GM23248 (cell line): ENCODE measurements at regions not wholly inside any gene's neighbourhood (a gene's known extent, or its start where the extent isn't known, plus 50 kb on each side); places are given as distances from the start of the nearest gene placed in this dataset.

Experiments
- DNase-seq: peaks from one replicate; pipeline ENCODE4 v3.0.0-alpha.2; 2015
- H2AFZ ChIP-seq: fragments of 200-600 bp; sonication (generic); 2 replicates; pipeline ENCODE4 v1.6.1; 2016; ENCODE audit warnings: antibody characterized with exemption
- H3F3A ChIP-seq: fragments of 200-600 bp; sonication (generic); 2 replicates; pipeline ENCODE4 v1.6.1; 2016; ENCODE audit warnings: mild to moderate bottlenecking, antibody characterized with exemption, mixed run types; ENCODE audit not compliant: insufficient read depth
- H3K27ac ChIP-seq: fragments of 200-600 bp; sonication (generic); 2 replicates; pipeline ENCODE4 v1.5.1; 2016; ENCODE audit warnings: mild to moderate bottlenecking
- H3K27me3 ChIP-seq: fragments of 200-600 bp; sonication (generic); replicated peaks from 2 replicates; pipeline ENCODE4 v1.6.1; 2016; ENCODE audit warnings: mild to moderate bottlenecking; ENCODE audit not compliant: insufficient read depth
- H3K36me3 ChIP-seq: fragments of 200-600 bp; sonication (generic); 2 replicates; pipeline ENCODE4 v1.6.1; 2016; ENCODE audit warnings: low read depth, mild to moderate bottlenecking
- H3K4me1 ChIP-seq: fragments of 200-600 bp; sonication (generic); 2 replicates; pipeline ENCODE4 v1.6.1; 2016; ENCODE audit warnings: mild to moderate bottlenecking; ENCODE audit not compliant: insufficient read depth
- H3K4me2 ChIP-seq: fragments of 200-600 bp; sonication (generic); one replicate; pipeline ENCODE4 v1.6.1; 2016; ENCODE audit warnings: mild to moderate bottlenecking; ENCODE audit not compliant: unreplicated experiment
- H3K4me3 ChIP-seq: fragments of 200-600 bp; sonication (generic); 2 replicates; pipeline ENCODE4 v1.5.1; 2016; ENCODE audit warnings: mild to moderate bottlenecking
- H3K79me2 ChIP-seq: fragments of 200-600 bp; sonication (generic); 2 replicates; pipeline ENCODE4 v1.6.1; 2016; ENCODE audit warnings: mild to moderate bottlenecking; ENCODE audit not compliant: insufficient read depth
- H3K9ac ChIP-seq: fragments of 200-600 bp; sonication (generic); 2 replicates; pipeline ENCODE4 v1.6.1; 2016; ENCODE audit warnings: mild to moderate bottlenecking
- H3K9me2 ChIP-seq: fragments of 200-600 bp; sonication (generic); 2 replicates; pipeline ENCODE4 v1.6.1; 2016; ENCODE audit warnings: mixed run types, mild to moderate bottlenecking, moderate library complexity; ENCODE audit not compliant: insufficient read depth
- H3K9me3 ChIP-seq: fragments of 200-600 bp; sonication (generic); one replicate; pipeline ENCODE4 v1.6.1; 2017; ENCODE audit warnings: low read depth
- H4K20me1 ChIP-seq: fragments of 200-600 bp; sonication (generic); 2 replicates; pipeline ENCODE4 v1.6.0; 2016; ENCODE audit not compliant: insufficient read depth
- EZH2 ChIP-seq: fragments of 200-600 bp; sonication (generic); IDR thresholded peaks from 2 replicates; pipeline ENCODE4 v1.6.1; 2018; ENCODE audit warnings: antibody characterized with exemption, mild to moderate bottlenecking; ENCODE audit not compliant: insufficient read depth, poor library complexity, severe bottlenecking
- EZH2phosphoT487 ChIP-seq: fragments of 200-600 bp; sonication (generic); IDR thresholded peaks from 2 replicates; pipeline ENCODE4 v1.6.1; 2018; ENCODE audit warnings: antibody characterized with exemption, moderate library complexity, mild to moderate bottlenecking, low read depth; ENCODE audit not compliant: insufficient read depth
- WGBS, 2 experiments: methylation state at CpG; one replicate each; pipeline ENCODE4 v1.1.6; 2015 to 2017; ENCODE audit warnings: low lambda C conversion rate in 2 of 2, low coverage in 1 of 2; ENCODE audit errors: missing lambda C conversion rate in 2 of 2; 5-methylcytosine and 5-hydroxymethylcytosine counted together
- in situ Hi-C: fragments of 300-500 bp; cut with MboI; formaldehyde crosslinking; loops from 2 replicates; pipeline ENCODE4 v1.15.0; 2020

GRCh38 chr1:193348091-193348768 is 161.8 kb upstream of the B3GALT2 start:
- peak overlapping the region; percentile 17 for H3K4me2 ChIP-seq
- H3F3A ChIP-seq: peaks cover 10% of the 10 kb centered on the region
- H3K9me2 ChIP-seq: no peaks in the 10 kb centered on the region
- H3K4me3 ChIP-seq: no peak overlapping the region
- WGBS, 2 experiments: 49 to 52% methylated on average over 6 of the region's 6 CpGs
- H3K79me2 ChIP-seq: no peaks in the 10 kb centered on the region
- H3K4me1 ChIP-seq: peaks cover 13% of the 10 kb centered on the region
- H3K9me3 ChIP-seq: no peaks in the 10 kb centered on the region
- H3K36me3 ChIP-seq: no peaks in the 10 kb centered on the region
- H3K27me3 ChIP-seq: no peaks in the 10 kb centered on the region
- no peaks in the 10 kb centered on the region for H4K20me1 ChIP-seq
- no peak overlapping the region for H3K27ac ChIP-seq
- 0 out of 2 replicates have a peak overlapping the region, but pooled peaks have one; percentile 15 for H3K9ac ChIP-seq
- TF ChIP-seq EZH2phosphoT487 (no peak), EZH2 (no peak)
- H2AFZ ChIP-seq: peak overlapping the region; percentile 71
- in situ Hi-C loops: no loop called here
- peak; percentile 23 for DNase-seq

- Histone ChIP-seq H3K4me1 (peaks cover 13% of the 10 kb centered on the region), H3K4me3 (no peak overlapping the region), H3K9me2 (no peaks in the 10 kb centered on the region), H3K36me3 (no peaks in the 10 kb centered on the region), H2AFZ (no peak overlapping the region), H4K20me1 (no peaks in the 10 kb centered on the region), H3K79me2 (no peaks in the 10 kb centered on the region), H3K9me3 (no peaks in the 10 kb centered on the region), H3K27ac (no peak overlapping the region), H3K27me3 (no peaks in the 10 kb centered on the region), H3K4me2 (no peak overlapping the region), H3F3A (peaks cover 10% of the 10 kb centered on the region), H3K9ac (no peak overlapping the region)
- DNase-seq: no peak
- TF ChIP-seq EZH2phosphoT487: no peak
- TF ChIP-seq EZH2: no peak
- in situ Hi-C loops: no loop called here
Measured at GRCh38 chr1:193346085-193346484, 159.7 kb upstream of the B3GALT2 start.

- no peak for DNase-seq
- in situ Hi-C loops: no loop called here
- no peaks in the 10 kb centered on the region for H3K9me2 ChIP-seq
- no peaks in the 10 kb centered on the region for H3K27me3 ChIP-seq
- H3K9me3 ChIP-seq: no peaks in the 10 kb centered on the region
- no peak overlapping the region for H3K9ac ChIP-seq
- H3K4me2 ChIP-seq: no peak overlapping the region
- H3F3A ChIP-seq: 0 out of 2 replicates have a peak, but pooled peaks cover 6% of the 10 kb centered on the region
- no peak overlapping the region for H2AFZ ChIP-seq
- H3K79me2 ChIP-seq: no peaks in the 10 kb centered on the region
- H3K4me3 ChIP-seq: no peak overlapping the region
- no peaks in the 10 kb centered on the region for H4K20me1 ChIP-seq
- 95 to 96% methylated on average over 12 to 13 of the region's 13 CpGs for WGBS, 2 experiments
- peaks cover 13% of the 10 kb centered on the region for H3K4me1 ChIP-seq
- no peaks in the 10 kb centered on the region for H3K36me3 ChIP-seq
- no peak for TF ChIP-seq EZH2
- H3K27ac ChIP-seq: no peak overlapping the region
Measured at GRCh38 chr1:193342811-193343210, 156.4 kb upstream of the B3GALT2 start.

- Histone ChIP-seq H3K27ac (no peak overlapping the region), H3K36me3 (no peaks in the 10 kb centered on the region), H3K9me3 (no peaks in the 10 kb centered on the region), H3K4me2 (no peak overlapping the region), H4K20me1 (no peaks in the 10 kb centered on the region), H3K4me3 (no peak overlapping the region), H3K9me2 (no peaks in the 10 kb centered on the region), H2AFZ (no peak overlapping the region), H3K9ac (no peak overlapping the region), H3K79me2 (no peaks in the 10 kb centered on the region), H3K27me3 (no peaks in the 10 kb centered on the region), H3F3A (peaks cover 24% of the 10 kb centered on the region), H3K4me1 (peaks cover 35% of the 10 kb centered on the region)
- in situ Hi-C loops: no loop called here
- DNase-seq: no peak
- TF ChIP-seq EZH2 (no peak), EZH2phosphoT487 (no peak)
Measured at GRCh38 chr1:193340331-193340730, 153.9 kb upstream of the B3GALT2 start.

- H3K9me3 ChIP-seq: no peaks in the 10 kb centered on the region
- no peak overlapping the region for H3K9ac ChIP-seq
- H3K27ac ChIP-seq: no peak overlapping the region
- TF ChIP-seq EZH2phosphoT487: no peak
- no peak for TF ChIP-seq EZH2
- H3K9me2 ChIP-seq: no peaks in the 10 kb centered on the region
- in situ Hi-C loops: loop anchor here (10.0 kb wide), 1 partner anchor 145 kb away; no protein-coding TSS in a partner anchor
- no peaks in the 10 kb centered on the region for H3K27me3 ChIP-seq
- H3K79me2 ChIP-seq: no peaks in the 10 kb centered on the region
- 83 to 91% methylated on average over 4 of the region's 4 CpGs for WGBS, 2 experiments
- no peak overlapping the region for H3K4me3 ChIP-seq
- no peak overlapping the region for H2AFZ ChIP-seq
- peaks cover 26% of the 10 kb centered on the region for H3F3A ChIP-seq
- H3K36me3 ChIP-seq: no peaks in the 10 kb centered on the region
- no peak for DNase-seq
- peaks cover 44% of the 10 kb centered on the region for H3K4me1 ChIP-seq
- no peaks in the 10 kb centered on the region for H4K20me1 ChIP-seq
- no peak overlapping the region for H3K4me2 ChIP-seq
Measured at GRCh38 chr1:193339401-193339800, 153.0 kb upstream of the B3GALT2 start.
